Lower lobe of right lung (tissue), 2 donors: ENCODE measurements at regions not wholly inside any gene's neighbourhood (a gene's known extent, or its start where the extent isn't known, plus 50 kb on each side); places are given as distances from the start of the nearest gene placed in this dataset.
A peak's percentile ranks its signal among the peaks of the same experiment; 100 is the strongest.

ENCODE experiments used
- ATAC-seq, 2 donors: fragments of 200-7000 bp; cut with Tn5 transposase; one replicate each; pipeline ENCODE4 v1.9.1; 2020 to 2022; ENCODE audit warnings: mild to moderate bottlenecking in 2 of 2, moderate library complexity in 2 of 2
- DNase-seq: peaks from one replicate; pipeline ENCODE4 v3.0.0-alpha.2; 2020
- H3K27ac ChIP-seq: fragments of 200-600 bp; one replicate; pipeline ENCODE4 v1.8.0; 2022
- H3K27me3 ChIP-seq: fragments of 200-600 bp; one replicate; pipeline ENCODE4 v1.8.0; 2022; ENCODE audit warnings: low read depth
- H3K36me3 ChIP-seq: fragments of 200-600 bp; one replicate; pipeline ENCODE4 v1.8.0; 2022; ENCODE audit warnings: mild to moderate bottlenecking
- H3K4me1 ChIP-seq: fragments of 200-600 bp; one replicate; pipeline ENCODE4 v1.8.0; 2022
- H3K4me3 ChIP-seq: fragments of 200-600 bp; one replicate; pipeline ENCODE4 v1.8.0; 2022; ENCODE audit warnings: mild to moderate bottlenecking
- H3K9me3 ChIP-seq: fragments of 200-600 bp; one replicate; pipeline ENCODE4 v1.8.0; 2022
- CTCF ChIP-seq: fragments of 200-600 bp; IDR thresholded peaks from one replicate; pipeline ENCODE4 v1.8.0; 2022; ENCODE audit warnings: antibody characterized with exemption, mild to moderate bottlenecking
- intact Hi-C: fragments of 100-400 bp; cut with DNase I; formaldehyde crosslinking; loops from one replicate; pipeline ENCODE4 v1.11.0; 2022
- donor health status: DM: no; HTN: yes; CAD: no; lungs with severe emphysema.

GRCh38 chr4:1512051-1512737 is 106.0 kb upstream of the NKX1-1 start:
- Histone ChIP-seq H3K9me3 (no peaks in the 10 kb centered on the region), H3K27me3 (peaks cover 43% of the 10 kb centered on the region), H3K4me1 (no peaks in the 10 kb centered on the region), H3K4me3 (peak overlapping the region; percentile 27), H3K36me3 (no peaks in the 10 kb centered on the region), H3K27ac (no peak overlapping the region)
- intact Hi-C loops = no loop called here
- ATAC-seq (no peak), DNase-seq (peak; percentile 27)
- TF ChIP-seq CTCF = no peak

- Histone ChIP-seq H3K9me3 (no peaks in the 10 kb centered on the region), H3K4me1 (no peaks in the 10 kb centered on the region), H3K36me3 (no peaks in the 10 kb centered on the region), H3K27me3 (peaks cover 39% of the 10 kb centered on the region), H3K27ac (no peak overlapping the region), H3K4me3 (no peak overlapping the region)
- no peak for TF ChIP-seq CTCF
- intact Hi-C loops = no loop called here
- peak; percentile 46 for DNase-seq
- peak; percentile 65 to 71 for ATAC-seq
Observed at GRCh38 chr4:1511441-1512041, 105.3 kb upstream of the NKX1-1 start.

- Histone ChIP-seq H3K27ac (no peak overlapping the region), H3K36me3 (no peaks in the 10 kb centered on the region), H3K4me3 (no peak overlapping the region), H3K9me3 (no peaks in the 10 kb centered on the region), H3K27me3 (peaks cover 37% of the 10 kb centered on the region), H3K4me1 (no peaks in the 10 kb centered on the region)
- ATAC-seq = no peak
- intact Hi-C loops = no loop called here
- DNase-seq = peak; percentile 32
- no peak for TF ChIP-seq CTCF
Observed at GRCh38 chr4:1510931-1511330, 104.7 kb upstream of the NKX1-1 start.

GRCh38 chr4:1509366-1509765 is 103.1 kb upstream of the NKX1-1 start:
- no peak overlapping the region for H3K4me3 ChIP-seq
- TF ChIP-seq CTCF = no peak
- H3K27me3 ChIP-seq = peaks cover 43% of the 10 kb centered on the region
- intact Hi-C loops = no loop called here
- H3K27ac ChIP-seq = no peak overlapping the region
- ATAC-seq (no peak), DNase-seq (peak; percentile 35)
- no peaks in the 10 kb centered on the region for H3K36me3 ChIP-seq
- H3K4me1 ChIP-seq = no peaks in the 10 kb centered on the region
- no peaks in the 10 kb centered on the region for H3K9me3 ChIP-seq

GRCh38 chr4:1508161-1509160 is 102.2 kb upstream of the NKX1-1 start:
- Histone ChIP-seq H3K4me3 (no peak overlapping the region), H3K36me3 (no peaks in the 10 kb centered on the region), H3K4me1 (no peaks in the 10 kb centered on the region), H3K27me3 (peaks cover 36% of the 10 kb centered on the region), H3K9me3 (no peaks in the 10 kb centered on the region), H3K27ac (no peak overlapping the region)
- ATAC-seq = no peak
- peak; percentile 41 for DNase-seq
- no peak for TF ChIP-seq CTCF
- intact Hi-C loops = no loop called here
